ENCODE measurements at regions not wholly inside any gene's neighbourhood (a gene's known extent, or its start where the extent isn't known, plus 50 kb on each side); places are given as distances from the start of the nearest gene placed in this dataset.

GRCh38 chr5:60274747-60275146 lies 381.2 kb upstream of the PDE4D start:
- peak overlapping the region; percentile 34; the same call in 1 of the 2 replicates for H3K27ac ChIP-seq
- TF ChIP-seq, protein P1, sequence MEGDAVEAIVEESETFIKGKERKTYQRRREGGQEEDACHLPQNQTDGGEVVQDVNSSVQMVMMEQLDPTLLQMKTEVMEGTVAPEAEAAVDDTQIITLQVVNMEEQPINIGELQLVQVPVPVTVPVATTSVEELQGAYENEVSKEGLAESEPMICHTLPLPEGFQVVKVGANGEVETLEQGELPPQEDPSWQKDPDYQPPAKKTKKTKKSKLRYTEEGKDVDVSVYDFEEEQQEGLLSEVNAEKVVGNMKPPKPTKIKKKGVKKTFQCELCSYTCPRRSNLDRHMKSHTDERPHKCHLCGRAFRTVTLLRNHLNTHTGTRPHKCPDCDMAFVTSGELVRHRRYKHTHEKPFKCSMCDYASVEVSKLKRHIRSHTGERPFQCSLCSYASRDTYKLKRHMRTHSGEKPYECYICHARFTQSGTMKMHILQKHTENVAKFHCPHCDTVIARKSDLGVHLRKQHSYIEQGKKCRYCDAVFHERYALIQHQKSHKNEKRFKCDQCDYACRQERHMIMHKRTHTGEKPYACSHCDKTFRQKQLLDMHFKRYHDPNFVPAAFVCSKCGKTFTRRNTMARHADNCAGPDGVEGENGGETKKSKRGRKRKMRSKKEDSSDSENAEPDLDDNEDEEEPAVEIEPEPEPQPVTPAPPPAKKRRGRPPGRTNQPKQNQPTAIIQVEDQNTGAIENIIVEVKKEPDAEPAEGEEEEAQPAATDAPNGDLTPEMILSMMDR (conservative IDR thresholded peaks at IDR 0.05) = no peak

- no peak overlapping the region for H3K27ac ChIP-seq
- TF ChIP-seq, protein P1 (conservative IDR thresholded peaks at IDR 0.05) = no peak
Observed at GRCh38 chr5:60271517-60271916, 378.0 kb upstream of the PDE4D start.

- no peak overlapping the region for H3K27ac ChIP-seq
- TF ChIP-seq, protein P1 (conservative IDR thresholded peaks at IDR 0.05) = no peak
Observed at GRCh38 chr5:60267907-60268306, 374.4 kb upstream of the PDE4D start.

DNA sequence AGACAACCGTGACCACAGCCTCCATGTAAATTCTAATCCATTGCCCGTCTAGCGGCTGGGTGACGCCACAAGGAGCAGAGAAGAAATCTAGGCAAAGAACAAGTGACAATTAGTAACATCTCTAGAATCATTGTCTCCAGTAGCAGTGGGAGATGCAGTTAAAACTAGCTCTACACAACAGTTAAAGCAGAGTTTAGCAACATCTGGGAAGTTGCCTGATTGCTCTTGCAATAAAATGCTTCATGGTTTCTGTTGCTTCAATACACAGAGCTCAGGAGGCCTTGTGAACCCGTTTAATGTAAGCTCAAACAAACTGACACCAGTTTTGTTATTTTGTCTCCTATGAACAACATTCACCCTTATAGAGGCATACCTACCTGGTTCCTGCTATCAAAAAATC lies 369.8 kb upstream of the PDE4D start:
- TF ChIP-seq, protein P1 (conservative IDR thresholded peaks at IDR 0.05) = no peak
- H3K27ac ChIP-seq = no peak overlapping the region; the same call in 1 of the 2 replicates

DNA sequence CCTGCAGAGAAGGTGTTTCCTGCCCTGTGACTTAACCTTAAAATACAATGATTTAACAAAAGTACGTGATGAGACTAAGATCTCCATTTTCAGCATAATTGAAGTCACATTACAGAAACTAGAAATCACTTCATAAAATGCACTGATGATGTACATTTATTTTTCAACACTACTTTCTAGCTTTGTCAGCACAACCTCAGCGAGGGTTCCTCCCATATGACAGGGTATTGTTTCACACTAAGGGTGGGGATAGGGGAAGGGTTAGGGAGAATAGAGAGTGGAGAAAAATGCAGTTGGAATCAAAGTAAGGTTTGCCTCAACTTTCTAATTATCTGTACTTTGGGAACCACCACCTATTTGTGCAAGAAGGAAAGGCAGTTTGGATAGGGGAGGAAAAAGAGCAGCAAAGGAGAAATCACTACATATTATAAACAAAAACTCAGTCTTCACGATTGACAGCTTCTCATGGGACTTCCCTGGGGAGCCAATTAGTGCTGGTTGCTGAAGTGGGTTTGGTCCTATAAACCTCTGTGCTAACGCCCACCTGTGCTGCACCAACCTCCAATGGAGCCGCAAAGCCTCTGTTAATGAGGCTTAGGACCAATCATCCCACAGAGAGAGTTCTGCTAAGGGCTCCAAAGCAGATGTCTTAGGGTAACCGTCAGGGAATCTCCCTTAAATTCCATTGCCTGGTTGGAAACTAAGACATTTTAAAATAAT lies 369.2 kb upstream of the PDE4D start:
- TF ChIP-seq, protein P1 (conservative IDR thresholded peaks at IDR 0.05) = no peak
- H3K27ac ChIP-seq = no peak overlapping the region

DNA sequence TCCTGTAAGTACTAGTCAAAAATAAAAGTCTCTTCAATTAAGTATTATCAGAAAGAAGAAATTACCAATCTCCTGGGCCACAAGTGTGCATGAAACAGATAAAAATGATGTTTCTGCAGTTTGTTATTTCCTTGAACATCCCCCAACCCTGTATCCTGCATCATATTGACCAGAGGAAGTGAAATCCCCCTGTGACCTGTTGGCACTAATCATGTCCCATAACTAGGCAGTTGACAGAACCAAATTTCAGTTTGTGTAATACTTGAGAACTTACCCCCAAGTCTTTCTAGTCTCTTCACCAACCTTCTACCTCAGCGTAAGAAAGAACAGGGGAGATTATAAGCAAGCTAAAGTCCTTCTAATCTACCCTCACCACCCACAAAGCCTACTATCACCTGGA lies 368.2 kb upstream of the PDE4D start:
- TF ChIP-seq, protein P1 (conservative IDR thresholded peaks at IDR 0.05) = no peak
- no peak overlapping the region for H3K27ac ChIP-seq

DNA sequence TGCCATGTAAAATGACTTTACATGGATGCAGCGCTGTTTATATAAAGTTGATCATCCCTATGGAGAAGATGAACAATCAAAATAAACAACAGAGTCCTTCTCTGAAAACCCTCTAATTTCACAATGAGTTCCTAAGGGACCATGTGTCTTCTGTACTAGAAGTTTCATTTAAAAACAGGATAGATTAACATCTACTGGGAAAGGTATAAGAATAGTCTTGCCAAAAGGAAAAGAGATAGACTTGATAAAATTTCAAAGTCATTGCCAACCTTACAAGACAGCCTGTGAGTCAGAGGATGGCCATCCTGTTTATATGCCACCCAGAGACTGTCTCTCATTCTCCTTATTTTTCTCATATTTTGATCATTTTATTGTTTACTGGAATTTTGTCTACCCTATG lies 367.1 kb upstream of the PDE4D start:
- TF ChIP-seq, protein P1 (conservative IDR thresholded peaks at IDR 0.05) = no peak

More for the DNA sequence above, 367.1 kb upstream of the PDE4D start:
- peak overlapping the region; percentile 14; the same call in 1 of the 2 replicates for H3K27ac ChIP-seq

All from VCaP (cell line).